GM12878 (cell line): ENCODE measurements at regions not wholly inside any gene's neighbourhood (a gene's known extent, or its start where the extent isn't known, plus 50 kb on each side); places are given as distances from the start of the nearest gene placed in this dataset.
"Not testable (repeated sequence)": the region's sequence is repeated elsewhere in the genome, so short reads cannot be mapped to it uniquely, and the experiment has no call there.

Experiments
- ATAC-seq: fragments of 200-7000 bp; cut with Tn5 transposase; 3 replicates; pipeline ENCODE4 v1.9.1; 2020; ENCODE audit warnings: mild to moderate bottlenecking, moderate library complexity
- BruUV-seq: library from RNA; stranded (reverse); fragments of 400-500 nt; replicated peaks from 2 replicates; lab custom pipeline; 2021; lab: Mats Ljungman, UMichigan
- CTCF ChIA-PET: fragments of 300-600 bp; sonication (Branson Sonifier 250); formaldehyde crosslinking; extraction: SDS; loops from one replicate; lab custom pipeline; 2021; ENCODE audit warnings: inconsistent platforms; lab: Yijun Ruan, JAX
- POLR2A ChIA-PET: fragments of 350-600 bp; formaldehyde crosslinking; extraction: SDS; loops from one replicate; lab custom pipeline; 2021; ENCODE audit warnings: inconsistent platforms; lab: Charles Lee
- RAD21 ChIA-PET: fragments of 300-600 bp; sonication (Branson Sonifier 250); formaldehyde crosslinking; loops from one replicate; lab custom pipeline; 2023; ENCODE audit warnings: antibody characterized with exemption; ENCODE audit not compliant: unreplicated experiment; lab: Charles Lee
- SMC1A ChIA-PET: fragments of 300-600 bp; sonication (Branson Sonifier 250); formaldehyde crosslinking; loops from one replicate; lab custom pipeline; 2023; ENCODE audit not compliant: unreplicated experiment, uncharacterized antibody; lab: Charles Lee
- DNase-seq: peaks from one replicate; pipeline ENCODE4 v3.0.0-alpha.2; 2011; ENCODE audit warnings: low read depth, low spot score
- FAIRE-seq: peaks from 3 replicates; lab custom pipeline; 2011; peaks lifted over from hg19 to GRCh38; lab: Jason Lieb, UNC
- H2AFZ ChIP-seq: 2 replicates; pipeline ENCODE4 v1.6.0; 2011; ENCODE audit warnings: low read depth, low read length, control low read depth; ENCODE audit not compliant: control insufficient read depth
- H3K27ac ChIP-seq: 2 replicates; pipeline ENCODE4 v1.5.1; 2011; ENCODE audit warnings: control low read depth; ENCODE audit not compliant: control insufficient read depth, insufficient read depth
- H3K27me3 ChIP-seq, 2 experiments: replicated peaks in 1 of 2; 2 replicates each; pipeline versions ENCODE4 v1.6.0 to v1.6.1; 2011; ENCODE audit warnings: low read length in 1 of 2; ENCODE audit not compliant: control insufficient read depth in 2 of 2, insufficient read depth in 2 of 2
- H3K36me3 ChIP-seq, 2 experiments: 2 replicates each; pipeline ENCODE4 v1.5.1; 2011; ENCODE audit warnings: low read length in 1 of 2; ENCODE audit not compliant: control insufficient read depth in 2 of 2, insufficient read depth in 2 of 2
- H3K4me1 ChIP-seq: 2 replicates; pipeline ENCODE4 v1.6.1; 2011; ENCODE audit warnings: mild to moderate bottlenecking, low read length, moderate library complexity, mixed read lengths; ENCODE audit not compliant: control insufficient read depth, insufficient read depth
- H3K4me2 ChIP-seq: 2 replicates; pipeline ENCODE4 v1.6.0; 2011; ENCODE audit warnings: control low read depth; ENCODE audit not compliant: control insufficient read depth, insufficient read depth
- H3K4me3 ChIP-seq: fragments of 200-600 bp; sonication (generic); 2 replicates; pipeline ENCODE4 v1.5.1; 2016
- H3K79me2 ChIP-seq: 2 replicates; pipeline ENCODE4 v1.6.0; 2011; ENCODE audit warnings: low read length; ENCODE audit not compliant: control insufficient read depth, insufficient read depth
- H3K9ac ChIP-seq: 2 replicates; pipeline ENCODE4 v1.8.0; 2011; ENCODE audit warnings: low read length, control low read depth, mixed read lengths; ENCODE audit not compliant: control insufficient read depth, insufficient read depth
- H3K9me3 ChIP-seq: replicated peaks from 3 replicates; pipeline ENCODE4 v1.5.1; 2011; ENCODE audit warnings: mild to moderate bottlenecking, low read length; ENCODE audit not compliant: control insufficient read depth, insufficient read depth
- H4K20me1 ChIP-seq: 2 replicates; pipeline ENCODE4 v1.6.0; 2011; ENCODE audit not compliant: control insufficient read depth, insufficient read depth
- WGBS: methylation state at CpG from one replicate; pipeline ENCODE4 v1.1.6; 2016; ENCODE audit warnings: low lambda C conversion rate; ENCODE audit not compliant: insufficient replicate concordance, insufficient coverage; ENCODE audit errors: missing lambda C conversion rate; 5-methylcytosine and 5-hydroxymethylcytosine counted together
- in situ Hi-C: fragments of 300-500 bp; cut with MboI; formaldehyde crosslinking; loops from 9 replicates; pipeline ENCODE4 v1.14.3; 2018; ENCODE audit warnings: mixed read lengths
- intact Hi-C: fragments of 100-400 bp; cut with micrococcal nuclease; formaldehyde crosslinking; loops from one replicate; pipeline ENCODE4 v1.14.2; 2022; ENCODE audit not compliant: unreplicated experiment

GRCh38 chr9:129531860-129532402 lies 89.0 kb downstream of the C9orf50 start:
- H3K27me3 ChIP-seq, H3K9me3 ChIP-seq, H3K9ac ChIP-seq, in situ Hi-C loops, H3K36me3 ChIP-seq, H2AFZ ChIP-seq, DNase-seq, H3K79me2 ChIP-seq, H3K4me2 ChIP-seq, intact Hi-C loops, ATAC-seq, H4K20me1 ChIP-seq, CTCF ChIA-PET, H3K4me1 ChIP-seq, BruUV-seq, H3K4me3 ChIP-seq, H3K27ac ChIP-seq, POLR2A ChIA-PET: not testable (repeated sequence)
- ChIA-PET RAD21 (interaction anchor here (0.9 kb wide), 1 partner anchor 93 kb away, joined by 3 read pairs; no protein-coding TSS in a partner anchor), SMC1A (interaction anchor here (1.3 kb wide), 1 partner anchor 21 kb away, joined by 3 read pairs; no protein-coding TSS in a partner anchor)
- peak; percentile 7 for FAIRE-seq
- WGBS = 5% methylated on average over 5 of the region's 5 CpGs

GRCh38 chr9:129527955-129528354 lies 92.9 kb downstream of the C9orf50 start:
- ATAC-seq, H4K20me1 ChIP-seq, H2AFZ ChIP-seq, FAIRE-seq, H3K9ac ChIP-seq, H3K27me3 ChIP-seq, H3K36me3 ChIP-seq, H3K4me3 ChIP-seq, H3K9me3 ChIP-seq, H3K27ac ChIP-seq, DNase-seq, H3K4me1 ChIP-seq, BruUV-seq, intact Hi-C loops, POLR2A ChIA-PET, SMC1A ChIA-PET, in situ Hi-C loops, H3K4me2 ChIP-seq, H3K79me2 ChIP-seq: not testable (repeated sequence)
- ChIA-PET CTCF (interaction anchor here (0.8 to 1.2 kb wide), 4 partner anchors 11 to 397 kb away, joined by 3 read pairs; no protein-coding TSS in a partner anchor), RAD21 (interaction anchor here (0.8 kb wide), 1 partner anchor 353 kb away, joined by 3 read pairs; no protein-coding TSS in a partner anchor)
- WGBS = 100% methylated on average over 1 of the region's 1 CpG
